Natural killer cell treated with Interleukin-12 subunit alpha and Interleukin-12 subunit beta and Interleukin-15 and Interleukin-18, amount 100 ng/mL, for 72 hours (primary cell): ENCODE measurements at regions not wholly inside any gene's neighbourhood (a gene's known extent, or its start where the extent isn't known, plus 50 kb on each side); places are given as distances from the start of the nearest gene placed in this dataset.

Experiments used
- ATAC-seq, 2 donors: fragments of 150-1000 bp; cut with Tn5 transposase in 1 of 2; sonication (Bioruptor Pico), chemical (Tn5 transposase) in 1 of 2; 2 replicates each; pipeline ENCODE4 v1.10.0; 2021
- DNase-seq: peaks from one replicate; pipeline ENCODE4 v3.0.0; 2022; ENCODE audit warnings: low spot score
- H3K27ac Mint-ChIP-seq, 2 donors: 1 replicate in 1 of 2; 2 replicates in 1 of 2; pipeline ENCODE4 v1.8.0; 2022; ENCODE audit warnings: mixed read lengths in 2 of 2, mild to moderate bottlenecking in 1 of 2, moderate library complexity in 1 of 2
- H3K27me3 Mint-ChIP-seq, 2 donors: 1 replicate in 1 of 2; 2 replicates in 1 of 2; pipeline ENCODE4 v1.8.0; 2022; ENCODE audit warnings: mixed read lengths in 2 of 2
- H3K36me3 Mint-ChIP-seq: one replicate; pipeline ENCODE4 v1.8.0; 2022; ENCODE audit warnings: mixed read lengths
- H3K4me1 Mint-ChIP-seq, 2 donors: 1 replicate in 1 of 2; 2 replicates in 1 of 2; pipeline ENCODE4 v1.8.0; 2022; ENCODE audit warnings: low read depth in 2 of 2, mixed read lengths in 2 of 2, mild to moderate bottlenecking in 1 of 2
- H3K4me3 Mint-ChIP-seq: one replicate; pipeline ENCODE4 v1.8.0; 2022; ENCODE audit warnings: mixed read lengths
- H3K9me3 Mint-ChIP-seq: 2 replicates; pipeline ENCODE4 v1.8.0; 2022; ENCODE audit warnings: mixed read lengths

DNA sequence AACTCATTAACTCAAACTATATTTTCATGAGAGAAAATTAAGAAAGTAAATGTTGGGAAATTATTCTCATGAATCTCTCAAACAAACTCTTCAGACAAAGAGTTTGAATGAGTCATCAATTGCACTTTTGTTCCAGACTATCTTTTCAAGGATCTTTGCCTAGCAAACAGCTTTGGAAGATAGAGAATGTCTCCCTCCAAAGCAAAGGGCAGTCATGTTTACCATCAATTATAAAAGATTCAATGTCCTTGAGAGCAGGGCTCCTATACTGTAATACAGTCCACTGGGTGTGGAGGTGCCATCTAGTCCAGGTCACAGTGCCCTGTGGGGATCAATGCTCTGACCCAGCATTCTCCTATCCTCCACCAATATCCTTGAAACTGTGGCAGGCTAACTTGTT is 1429.3 kb downstream of the EFNA5 start:
- ATAC-seq: no peak
- no peaks in the 10 kb centered on the region for H3K36me3 Mint-ChIP-seq
- H3K9me3 Mint-ChIP-seq: peaks cover 7% of the 10 kb centered on the region
- DNase-seq: no peak
- H3K4me3 Mint-ChIP-seq: no peak overlapping the region
- no peak overlapping the region for H3K27ac Mint-ChIP-seq
- no peaks in the 10 kb centered on the region for H3K27me3 Mint-ChIP-seq
- H3K4me1 Mint-ChIP-seq: no peaks in the 10 kb centered on the region

DNA sequence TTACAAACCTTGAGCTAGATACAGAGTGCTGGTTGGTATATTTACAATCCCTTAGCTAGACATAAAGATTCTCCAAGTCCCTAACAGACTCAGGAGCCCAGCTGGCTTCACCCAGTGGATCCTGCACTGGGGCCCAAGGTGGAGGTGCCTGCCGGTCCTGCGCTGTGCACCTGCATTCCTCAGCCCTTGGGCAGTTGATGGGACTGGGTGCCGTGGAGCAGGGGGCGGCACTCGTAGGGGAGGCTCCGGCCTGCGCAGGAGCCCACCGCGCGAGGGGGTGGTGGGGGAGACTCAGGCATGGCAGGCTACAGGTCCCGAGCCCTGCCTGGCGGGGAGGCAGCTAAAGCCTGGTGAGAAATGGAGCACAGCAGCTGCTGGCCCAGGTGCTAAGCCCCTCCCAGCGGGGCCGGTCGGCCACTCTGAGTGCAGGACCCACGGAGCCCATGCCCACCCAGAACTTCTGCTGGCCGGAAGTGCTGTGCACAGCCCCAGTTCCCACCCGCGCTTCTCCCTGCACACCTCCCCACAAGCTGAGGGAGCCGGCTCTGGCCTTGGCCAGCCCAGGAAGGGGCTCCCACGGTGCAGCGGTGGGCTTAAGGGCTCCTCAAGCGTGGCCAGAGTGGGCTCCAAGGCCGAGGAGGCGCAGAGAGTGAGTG is 1464.7 kb downstream of the EFNA5 start:
- Mint-ChIP-seq H3K4me3 (no peak overlapping the region), H3K27me3 (no peaks in the 10 kb centered on the region), H3K27ac (no peak overlapping the region), H3K36me3 (no peaks in the 10 kb centered on the region), H3K4me1 (no peaks in the 10 kb centered on the region), H3K9me3 (peaks cover 13% of the 10 kb centered on the region)
- DNase-seq (no peak), ATAC-seq (no peak)

DNA sequence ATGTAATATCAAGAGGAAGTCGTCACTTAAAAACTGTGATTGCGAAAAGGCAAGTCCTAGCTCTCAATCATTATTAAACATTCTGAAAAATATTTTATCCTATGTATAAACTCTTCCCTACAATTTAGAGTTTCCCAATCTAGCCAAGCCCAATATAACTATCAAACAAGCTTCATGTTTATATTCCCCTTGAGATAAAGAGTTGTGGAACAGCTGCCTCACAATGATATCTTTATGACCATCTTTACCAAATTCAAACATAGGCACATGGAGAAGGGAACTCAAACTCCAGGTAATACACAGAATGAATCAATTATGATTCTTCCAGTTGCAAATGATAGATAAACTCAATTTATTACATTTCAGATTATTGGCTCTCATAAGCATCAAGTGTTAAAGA is 1468.7 kb downstream of the EFNA5 start:
- H3K4me3 Mint-ChIP-seq: no peak overlapping the region
- no peaks in the 10 kb centered on the region for H3K27me3 Mint-ChIP-seq
- H3K36me3 Mint-ChIP-seq: no peaks in the 10 kb centered on the region
- DNase-seq (no peak), ATAC-seq (no peak)
- no peaks in the 10 kb centered on the region for H3K4me1 Mint-ChIP-seq
- no peak overlapping the region for H3K27ac Mint-ChIP-seq
- H3K9me3 Mint-ChIP-seq: peaks cover 8% of the 10 kb centered on the region

DNA sequence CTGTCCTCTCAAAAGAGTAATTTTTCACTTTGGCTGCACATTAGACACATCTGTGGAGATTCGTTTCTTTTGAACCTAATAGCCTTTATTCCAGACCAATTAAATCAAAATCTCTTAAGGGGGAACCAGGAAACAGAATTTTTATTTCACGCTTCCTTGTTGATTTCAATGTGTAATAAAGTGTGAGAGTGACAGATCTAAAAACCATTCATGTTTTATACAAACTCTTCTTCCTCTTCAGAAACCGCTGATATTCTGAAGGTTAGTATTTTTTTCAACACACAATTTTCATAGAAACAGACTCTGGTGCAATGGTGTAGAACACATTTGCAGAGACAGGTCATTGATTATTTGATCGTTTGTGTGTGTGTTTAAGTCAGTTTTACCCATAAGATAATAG is 1469.8 kb downstream of the EFNA5 start:
- Mint-ChIP-seq H3K9me3 (peaks cover 14% of the 10 kb centered on the region), H3K27ac (no peak overlapping the region), H3K4me3 (no peak overlapping the region), H3K4me1 (no peaks in the 10 kb centered on the region), H3K27me3 (no peaks in the 10 kb centered on the region), H3K36me3 (no peaks in the 10 kb centered on the region)
- DNase-seq (no peak), ATAC-seq (no peak)

DNA sequence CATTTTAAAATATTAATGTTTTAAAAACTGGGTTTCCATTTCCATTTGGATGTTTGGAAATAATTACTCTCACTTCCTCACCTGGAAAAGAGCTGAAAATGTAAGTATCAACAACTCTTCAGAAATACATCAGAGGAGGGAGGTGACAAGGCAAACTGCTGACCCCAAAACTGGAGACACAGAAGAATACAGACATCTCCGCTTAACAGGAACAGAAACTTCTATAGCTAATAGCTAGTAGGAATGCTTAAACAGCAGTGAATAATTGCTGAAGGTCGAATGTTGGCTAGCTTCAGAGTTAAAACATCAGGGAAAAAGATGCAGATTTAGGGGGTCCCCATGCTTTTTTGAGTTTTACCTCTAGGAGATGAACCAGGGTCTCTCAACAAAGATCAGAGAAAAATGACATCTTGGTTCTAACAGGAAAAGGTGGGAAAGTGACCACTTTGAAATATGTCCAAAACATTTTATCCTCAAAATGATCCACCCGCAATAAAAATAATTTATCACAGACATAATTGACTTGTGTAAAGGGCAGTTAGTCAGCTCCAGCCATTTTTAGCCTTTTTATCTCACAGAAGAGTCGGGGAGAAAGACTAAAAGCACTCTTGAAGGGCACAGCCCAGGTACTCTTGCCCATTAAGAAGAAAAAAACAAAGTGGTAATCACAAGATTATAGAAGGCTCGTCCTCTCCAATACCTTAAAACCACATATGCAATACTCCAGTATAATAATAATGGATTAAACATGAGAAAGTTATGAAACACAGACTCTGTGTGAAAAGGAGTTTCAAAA is 1474.9 kb downstream of the EFNA5 start:
- H3K36me3 Mint-ChIP-seq: no peaks in the 10 kb centered on the region
- no peak overlapping the region for H3K4me3 Mint-ChIP-seq
- H3K27ac Mint-ChIP-seq: no peak overlapping the region
- no peak for DNase-seq
- no peaks in the 10 kb centered on the region for H3K4me1 Mint-ChIP-seq
- H3K27me3 Mint-ChIP-seq: no peaks in the 10 kb centered on the region
- peaks cover 17% of the 10 kb centered on the region for H3K9me3 Mint-ChIP-seq
- no peak for ATAC-seq

DNA sequence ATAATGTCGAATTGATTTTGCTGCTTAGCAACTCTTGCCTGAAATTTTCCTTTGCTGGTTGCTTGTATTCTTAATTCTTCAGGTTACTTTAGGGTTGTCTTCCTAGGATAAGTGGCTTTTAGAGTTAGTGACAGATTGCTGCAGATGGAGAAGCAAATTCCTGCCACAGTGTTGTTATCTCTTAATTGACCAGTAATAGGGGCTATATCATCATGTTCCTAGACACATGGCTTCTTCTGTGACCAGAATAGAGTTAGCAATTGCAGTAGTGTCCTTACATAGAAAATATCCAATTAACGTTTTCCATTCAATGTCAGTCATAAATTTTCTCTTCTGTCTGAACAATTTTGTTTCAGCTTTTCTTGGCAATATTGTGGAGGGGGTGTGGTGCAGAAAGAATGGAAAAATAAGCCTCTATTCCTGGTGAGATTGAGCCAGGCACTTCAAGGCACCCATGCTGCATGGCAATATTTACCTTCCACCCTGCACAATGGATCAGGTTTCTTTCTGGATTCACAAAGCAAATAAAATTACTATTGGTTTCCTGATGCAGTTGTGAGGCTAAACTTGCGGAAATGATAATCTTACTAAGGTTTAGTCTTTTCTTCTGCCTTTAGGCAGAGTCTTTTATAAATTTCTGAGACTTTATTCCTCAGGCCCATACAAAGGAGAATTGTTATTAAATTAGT is 1481.5 kb downstream of the EFNA5 start:
- H3K4me1 Mint-ChIP-seq: no peaks in the 10 kb centered on the region
- ATAC-seq: no peak

DNA sequence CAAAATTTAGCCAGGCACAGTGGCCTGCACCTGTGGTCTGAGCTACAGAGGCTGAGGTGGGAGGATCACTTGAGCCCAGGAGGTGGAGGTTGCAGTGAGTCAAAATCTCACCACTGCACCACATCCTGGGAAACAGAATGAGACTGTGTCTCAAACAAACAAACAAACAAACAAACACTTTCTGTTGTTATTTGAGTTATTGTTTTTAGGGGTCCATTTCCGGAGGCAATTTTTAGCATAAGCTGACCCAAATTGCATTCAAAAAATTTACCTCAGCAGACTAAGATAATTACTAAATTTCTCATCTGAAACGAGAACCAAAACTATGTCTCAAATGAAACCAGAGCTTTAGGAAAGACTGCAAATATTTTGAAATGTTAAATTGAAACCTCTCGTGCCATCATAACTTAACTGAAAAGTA is 1485.1 kb downstream of the EFNA5 start:
- Mint-ChIP-seq H3K4me3 (no peak overlapping the region), H3K27ac (no peak overlapping the region), H3K27me3 (no peaks in the 10 kb centered on the region), H3K9me3 (peaks cover 3% of the 10 kb centered on the region), H3K36me3 (no peaks in the 10 kb centered on the region), H3K4me1 (no peaks in the 10 kb centered on the region)
- DNase-seq (no peak), ATAC-seq (no peak)

More for the DNA sequence above, 1481.5 kb downstream of the EFNA5 start:
- Mint-ChIP-seq H3K27ac (no peak overlapping the region), H3K9me3 (peaks cover 9% of the 10 kb centered on the region), H3K27me3 (no peaks in the 10 kb centered on the region), H3K4me3 (no peak overlapping the region), H3K36me3 (no peaks in the 10 kb centered on the region)
- DNase-seq: no peak

DNA sequence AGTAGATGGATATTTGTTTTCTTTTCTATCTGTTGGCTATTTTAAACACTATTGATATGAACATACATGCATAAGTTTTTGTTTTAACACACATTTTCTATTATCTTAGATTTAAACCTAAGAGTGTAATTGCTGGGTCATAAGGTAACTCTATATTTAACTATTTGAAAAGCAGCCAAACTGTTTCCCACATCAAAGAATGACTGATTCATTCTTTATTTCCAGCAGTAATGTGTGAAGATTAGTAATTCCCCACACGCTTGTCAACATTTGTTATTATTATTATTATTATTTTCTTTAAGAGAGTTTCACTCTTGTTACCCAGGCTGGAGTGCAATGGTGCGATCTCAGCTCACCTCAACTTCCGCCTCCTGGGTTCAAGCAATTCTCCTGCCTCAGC is 1495.8 kb downstream of the EFNA5 start:
- no peak for ATAC-seq
- Mint-ChIP-seq H3K27ac (no peak overlapping the region), H3K4me1 (no peaks in the 10 kb centered on the region), H3K4me3 (no peak overlapping the region), H3K36me3 (no peaks in the 10 kb centered on the region), H3K27me3 (no peaks in the 10 kb centered on the region), H3K9me3 (peaks cover 19% of the 10 kb centered on the region)
- DNase-seq: no peak

DNA sequence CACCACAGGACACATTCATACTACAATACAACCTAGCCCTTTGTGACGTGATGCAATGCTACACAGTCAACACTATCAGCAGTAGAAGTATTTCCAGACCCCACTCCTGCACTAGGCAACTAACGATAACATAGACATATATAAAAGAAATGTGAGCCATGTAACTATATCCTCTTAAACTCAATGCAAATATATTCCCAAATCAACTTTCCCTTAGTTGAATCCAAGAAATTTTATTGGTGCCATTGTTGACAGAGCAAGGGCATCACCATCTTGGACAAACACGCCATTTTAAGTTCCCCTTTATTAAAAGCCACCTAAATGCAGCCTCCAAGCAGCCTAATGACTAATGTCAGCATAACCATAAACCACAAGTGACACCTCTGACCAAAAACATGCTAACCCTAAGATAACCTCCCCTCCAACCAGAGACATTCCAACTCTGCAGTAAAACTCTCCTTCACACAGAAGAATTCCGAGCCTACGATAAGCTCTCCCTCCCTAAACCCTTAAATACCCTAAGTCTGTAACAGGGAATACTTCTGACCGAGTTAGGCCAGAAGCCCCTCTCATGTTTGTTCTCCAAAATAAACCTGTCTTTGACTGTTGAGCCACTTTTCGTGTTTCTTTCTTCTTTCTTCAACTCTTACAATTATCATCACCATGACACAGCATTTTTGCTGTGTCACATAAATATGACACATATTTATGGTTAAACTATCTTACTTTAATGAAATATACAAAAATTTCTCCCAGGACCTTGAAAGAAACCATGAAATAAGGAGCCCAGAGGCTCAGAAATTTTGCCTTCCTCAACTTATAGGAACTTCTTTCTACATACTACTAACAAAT is 1497.8 kb downstream of the EFNA5 start:
- Mint-ChIP-seq H3K9me3 (peaks cover 18% of the 10 kb centered on the region), H3K4me3 (no peak overlapping the region), H3K27me3 (no peaks in the 10 kb centered on the region), H3K36me3 (no peaks in the 10 kb centered on the region), H3K4me1 (no peaks in the 10 kb centered on the region), H3K27ac (no peak overlapping the region)
- DNase-seq: no peak
- ATAC-seq: no peak

DNA sequence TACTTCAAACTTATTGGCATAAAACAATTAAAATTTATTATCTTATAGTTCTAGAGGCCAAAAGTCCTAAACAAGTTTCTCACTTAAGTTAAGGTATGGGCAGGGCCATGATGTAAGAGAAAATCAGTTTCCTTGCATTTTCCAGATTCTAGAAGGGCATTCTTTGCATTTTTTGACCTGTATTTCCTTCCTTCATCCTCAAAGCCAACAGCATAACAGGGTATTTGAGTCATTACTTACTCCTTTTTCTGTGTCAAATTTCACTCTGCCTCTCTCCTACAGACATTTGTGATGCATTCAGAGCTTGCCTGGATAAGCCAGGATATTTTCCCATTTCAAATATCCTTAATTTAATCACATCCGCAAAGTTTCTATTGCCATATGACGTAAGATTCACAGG is 1499.0 kb downstream of the EFNA5 start:
- DNase-seq: no peak
- Mint-ChIP-seq H3K36me3 (no peaks in the 10 kb centered on the region), H3K9me3 (peaks cover 15% of the 10 kb centered on the region), H3K4me3 (no peak overlapping the region), H3K4me1 (no peaks in the 10 kb centered on the region), H3K27ac (no peak overlapping the region), H3K27me3 (no peaks in the 10 kb centered on the region)
- no peak for ATAC-seq

DNA sequence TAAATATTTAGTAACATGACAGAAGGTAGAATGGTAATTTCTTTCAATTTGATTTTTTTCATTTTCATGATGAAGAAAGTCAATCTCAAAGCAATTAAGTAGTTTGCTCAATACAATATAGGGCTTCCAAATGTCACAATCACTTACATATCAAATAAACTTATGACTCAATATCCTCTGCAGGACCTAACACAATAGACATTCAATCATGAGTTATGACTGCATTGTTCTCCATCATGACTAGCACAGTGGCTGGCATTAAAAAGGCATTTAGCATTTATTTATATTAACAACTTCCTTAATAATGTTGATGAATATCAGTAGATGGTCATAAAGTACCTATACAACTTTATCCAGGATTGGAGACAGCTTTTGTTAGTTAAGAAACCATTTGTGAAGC is 1499.6 kb downstream of the EFNA5 start:
- Mint-ChIP-seq H3K27ac (no peak overlapping the region), H3K27me3 (no peaks in the 10 kb centered on the region), H3K4me3 (no peak overlapping the region), H3K9me3 (peaks cover 18% of the 10 kb centered on the region), H3K36me3 (no peaks in the 10 kb centered on the region), H3K4me1 (no peaks in the 10 kb centered on the region)
- DNase-seq (no peak), ATAC-seq (no peak)

DNA sequence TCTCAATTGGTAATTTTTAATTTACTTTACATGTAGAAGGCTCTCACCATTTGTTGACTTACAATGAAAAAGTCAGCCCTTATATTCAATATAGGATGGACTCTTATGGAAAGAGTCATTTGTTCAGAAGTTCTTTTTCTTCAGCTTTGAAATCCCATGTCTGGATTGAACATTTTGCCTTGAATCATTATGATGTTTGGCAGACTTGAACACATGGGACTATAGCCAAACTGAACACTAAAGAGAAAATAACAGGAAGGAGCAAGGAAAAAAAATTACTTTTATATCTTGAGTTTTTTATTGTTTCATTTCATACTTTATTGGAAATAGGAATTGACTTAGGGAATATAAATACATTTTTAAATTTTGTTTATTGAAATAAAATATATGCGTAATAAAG is 1503.0 kb downstream of the EFNA5 start:
- Mint-ChIP-seq H3K27ac (no peak overlapping the region), H3K9me3 (peaks cover 8% of the 10 kb centered on the region), H3K27me3 (no peaks in the 10 kb centered on the region), H3K4me1 (no peaks in the 10 kb centered on the region), H3K4me3 (no peak overlapping the region), H3K36me3 (no peaks in the 10 kb centered on the region)
- ATAC-seq (no peak), DNase-seq (no peak)

DNA sequence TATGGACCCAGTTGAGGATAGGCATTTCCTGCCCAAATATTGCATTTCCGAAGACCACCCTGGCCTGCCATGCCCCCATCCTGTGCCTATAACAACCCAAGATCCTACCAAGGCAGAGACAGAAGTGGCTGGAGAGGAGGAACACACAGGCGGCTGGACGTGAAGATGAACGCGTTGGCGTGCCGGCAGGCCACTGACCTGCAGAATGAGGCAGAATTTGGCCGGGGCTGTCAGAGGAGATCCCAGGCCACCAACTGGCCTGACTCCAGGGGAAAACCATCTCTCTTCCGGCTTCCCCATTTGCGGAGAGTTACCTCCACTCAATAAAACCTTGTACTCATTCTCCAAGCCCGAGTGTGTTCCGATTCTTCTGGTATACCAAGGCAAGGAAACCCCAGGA is 1507.5 kb downstream of the EFNA5 start:
- no peaks in the 10 kb centered on the region for H3K4me1 Mint-ChIP-seq
- peaks cover 11% of the 10 kb centered on the region for H3K9me3 Mint-ChIP-seq
- no peak overlapping the region for H3K4me3 Mint-ChIP-seq
- DNase-seq (no peak), ATAC-seq (no peak)
- no peaks in the 10 kb centered on the region for H3K27me3 Mint-ChIP-seq
- H3K27ac Mint-ChIP-seq: no peak overlapping the region
- no peaks in the 10 kb centered on the region for H3K36me3 Mint-ChIP-seq
